ENCODE measurements at regions not wholly inside any gene's neighbourhood (a gene's known extent, or its start where the extent isn't known, plus 50 kb on each side); places are given as distances from the start of the nearest gene placed in this dataset.

- Histone ChIP-seq H3K9me3 (no peaks in the 10 kb centered on the region), H3K36me3 (ENCODE audit: control insufficient read depth, insufficient read depth, low read length) (no peaks in the 10 kb centered on the region), H3K4me1 (no peaks in the 10 kb centered on the region), H3K4me3 (ENCODE audit: low read depth, low read length) (no peak overlapping the region), H3K27me3 (replicated peaks; ENCODE audit: control insufficient read depth, insufficient read depth, low read length) (no peaks in the 10 kb centered on the region)
- Mint-ChIP-seq H3K27me3 (ENCODE audit: insufficient read depth, unreplicated experiment) (peaks cover 4% of the 10 kb centered on the region), H3K4me3 (ENCODE audit: unreplicated experiment) (no peak overlapping the region), H3K27ac (ENCODE audit: unreplicated experiment) (no peak overlapping the region), H3K36me3 (ENCODE audit: insufficient read depth, unreplicated experiment) (no peaks in the 10 kb centered on the region), H3K4me1 (ENCODE audit: low read depth, unreplicated experiment) (no peaks in the 10 kb centered on the region), H3K9me3 (ENCODE audit: unreplicated experiment) (no peaks in the 10 kb centered on the region)
- TF ChIP-seq, protein P1, sequence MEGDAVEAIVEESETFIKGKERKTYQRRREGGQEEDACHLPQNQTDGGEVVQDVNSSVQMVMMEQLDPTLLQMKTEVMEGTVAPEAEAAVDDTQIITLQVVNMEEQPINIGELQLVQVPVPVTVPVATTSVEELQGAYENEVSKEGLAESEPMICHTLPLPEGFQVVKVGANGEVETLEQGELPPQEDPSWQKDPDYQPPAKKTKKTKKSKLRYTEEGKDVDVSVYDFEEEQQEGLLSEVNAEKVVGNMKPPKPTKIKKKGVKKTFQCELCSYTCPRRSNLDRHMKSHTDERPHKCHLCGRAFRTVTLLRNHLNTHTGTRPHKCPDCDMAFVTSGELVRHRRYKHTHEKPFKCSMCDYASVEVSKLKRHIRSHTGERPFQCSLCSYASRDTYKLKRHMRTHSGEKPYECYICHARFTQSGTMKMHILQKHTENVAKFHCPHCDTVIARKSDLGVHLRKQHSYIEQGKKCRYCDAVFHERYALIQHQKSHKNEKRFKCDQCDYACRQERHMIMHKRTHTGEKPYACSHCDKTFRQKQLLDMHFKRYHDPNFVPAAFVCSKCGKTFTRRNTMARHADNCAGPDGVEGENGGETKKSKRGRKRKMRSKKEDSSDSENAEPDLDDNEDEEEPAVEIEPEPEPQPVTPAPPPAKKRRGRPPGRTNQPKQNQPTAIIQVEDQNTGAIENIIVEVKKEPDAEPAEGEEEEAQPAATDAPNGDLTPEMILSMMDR (IDR thresholded peaks at IDR 0.05; ENCODE audit: insufficient read depth in 1 of 2, low read depth in 1 of 2, low read length in 1 of 2, severe bottlenecking in 1 of 2, unreplicated experiment in 1 of 2), result no peak
- ChIA-PET POLR2A (no interaction called here), CTCF (no interaction called here)
- BruUV-seq (replicated peaks), result no TSS peak
- intact Hi-C loops (cut with micrococcal nuclease; ENCODE audit: unreplicated experiment), result no loop called here
- no peak for DNase-seq
Observed at GRCh38 chr3:127077068-127077467, 94.2 kb downstream of the PLXNA1 start.

- DNase-seq, result no peak
- intact Hi-C loops (cut with micrococcal nuclease; ENCODE audit: unreplicated experiment), result no loop called here
- no TSS peak for BruUV-seq (replicated peaks)
- POLR2A ChIA-PET, result no interaction called here
- H3K4me1 Mint-ChIP-seq (ENCODE audit: low read depth, unreplicated experiment), result no peaks in the 10 kb centered on the region
- TF ChIP-seq, protein P1 (IDR thresholded peaks at IDR 0.05; ENCODE audit: insufficient read depth in 1 of 2, low read depth in 1 of 2, low read length in 1 of 2, severe bottlenecking in 1 of 2, unreplicated experiment in 1 of 2), result no peak
- H3K36me3 ChIP-seq (ENCODE audit: control insufficient read depth, insufficient read depth, low read length), result no peaks in the 10 kb centered on the region
- no peaks in the 10 kb centered on the region for H3K36me3 Mint-ChIP-seq (ENCODE audit: insufficient read depth, unreplicated experiment)
- CTCF ChIA-PET, result no interaction called here
- H3K9me3 ChIP-seq, result no peaks in the 10 kb centered on the region
- peaks cover 4% of the 10 kb centered on the region for H3K27me3 Mint-ChIP-seq (ENCODE audit: insufficient read depth, unreplicated experiment)
- H3K9me3 Mint-ChIP-seq (ENCODE audit: unreplicated experiment), result no peaks in the 10 kb centered on the region
- no peak overlapping the region for H3K27ac Mint-ChIP-seq (ENCODE audit: unreplicated experiment)
- H3K4me3 ChIP-seq (ENCODE audit: low read depth, low read length), result no peak overlapping the region
- H3K27me3 ChIP-seq (replicated peaks; ENCODE audit: control insufficient read depth, insufficient read depth, low read length), result no peaks in the 10 kb centered on the region
- no peak overlapping the region for H3K4me3 Mint-ChIP-seq (ENCODE audit: unreplicated experiment)
- H3K4me1 ChIP-seq, result no peaks in the 10 kb centered on the region
Observed at GRCh38 chr3:127077505-127078064, 94.7 kb downstream of the PLXNA1 start.

DNA sequence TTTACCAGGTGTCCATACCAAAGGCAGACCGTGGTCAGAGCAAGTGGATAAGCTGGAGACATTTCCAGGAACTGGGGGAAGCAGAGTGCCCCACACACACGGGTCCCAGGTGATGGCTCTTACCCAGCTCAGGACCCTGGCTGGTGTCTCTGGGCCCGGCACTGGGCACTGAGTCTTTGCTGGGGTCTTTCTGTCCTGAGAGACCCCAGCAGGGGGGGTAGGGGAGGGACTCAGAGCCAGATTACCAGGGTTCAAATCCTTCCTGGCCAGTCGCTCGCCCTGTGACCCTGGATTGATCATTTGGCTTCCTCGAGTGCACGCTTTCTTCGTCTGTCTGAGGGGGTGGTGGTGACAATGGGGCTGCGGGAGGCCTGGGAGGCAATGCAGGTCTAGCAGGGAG is 95.7 kb downstream of the PLXNA1 start:
- TF ChIP-seq, protein P1 (IDR thresholded peaks at IDR 0.05; ENCODE audit: insufficient read depth in 1 of 2, low read depth in 1 of 2, low read length in 1 of 2, severe bottlenecking in 1 of 2, unreplicated experiment in 1 of 2), result no peak
- POLR2A ChIA-PET, result no interaction called here
- Histone ChIP-seq H3K4me1 (no peaks in the 10 kb centered on the region), H3K4me3 (ENCODE audit: low read depth, low read length) (no peak overlapping the region), H3K36me3 (ENCODE audit: control insufficient read depth, insufficient read depth, low read length) (no peaks in the 10 kb centered on the region), H3K9me3 (no peaks in the 10 kb centered on the region), H3K27me3 (replicated peaks; ENCODE audit: control insufficient read depth, insufficient read depth, low read length) (no peaks in the 10 kb centered on the region)
- H3K4me1 Mint-ChIP-seq (ENCODE audit: low read depth, unreplicated experiment), result no peaks in the 10 kb centered on the region
- intact Hi-C loops (cut with micrococcal nuclease; ENCODE audit: unreplicated experiment), result no loop called here
- CTCF ChIA-PET, result interaction anchor here (0.6 kb wide), 1 partner anchor 188 kb away, joined by 3 read pairs; no protein-coding TSS in a partner anchor
- no peaks in the 10 kb centered on the region for H3K36me3 Mint-ChIP-seq (ENCODE audit: insufficient read depth, unreplicated experiment)
- no peak for DNase-seq
- no TSS peak for BruUV-seq (replicated peaks)
- H3K4me3 Mint-ChIP-seq (ENCODE audit: unreplicated experiment), result no peak overlapping the region
- no peak overlapping the region for H3K27ac Mint-ChIP-seq (ENCODE audit: unreplicated experiment)
- H3K9me3 Mint-ChIP-seq (ENCODE audit: unreplicated experiment), result no peaks in the 10 kb centered on the region
- peaks cover 3% of the 10 kb centered on the region for H3K27me3 Mint-ChIP-seq (ENCODE audit: insufficient read depth, unreplicated experiment)
